Activated naive CD4-positive, alpha-beta T cell treated with Interleukin-2 at 50 U/mL for 16 hours (primary cell): ENCODE measurements at regions not wholly inside any gene's neighbourhood (a gene's known extent, or its start where the extent isn't known, plus 50 kb on each side); places are given as distances from the start of the nearest gene placed in this dataset.
"Not testable (repeated sequence)": the region's sequence is repeated elsewhere in the genome, so short reads cannot be mapped to it uniquely, and the experiment has no call there.

Source experiments
- DNase-seq: peaks from one replicate; pipeline ENCODE4 v3.0.0-alpha.2; 2020

DNA sequence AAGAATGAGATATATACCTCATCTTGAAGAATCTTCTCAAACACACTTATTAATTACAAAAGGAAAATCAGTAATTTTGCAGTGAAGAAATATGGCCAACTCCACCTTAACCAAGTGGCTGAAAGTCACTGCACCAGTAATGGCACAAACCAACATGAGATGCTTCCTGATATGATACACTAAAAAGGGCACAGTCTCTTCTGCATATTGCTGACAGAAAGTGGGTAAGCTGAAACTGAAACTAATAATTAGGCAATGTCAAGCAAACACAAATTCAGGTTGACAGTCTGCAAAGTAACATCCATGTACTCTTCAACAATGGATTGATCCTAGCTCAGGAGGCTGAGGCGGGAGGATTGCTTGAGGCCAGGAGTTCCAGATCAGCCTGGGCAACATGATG lies 56.1 kb downstream of the ZNF22 start:
- DNase-seq = not testable (repeated sequence)

DNA sequence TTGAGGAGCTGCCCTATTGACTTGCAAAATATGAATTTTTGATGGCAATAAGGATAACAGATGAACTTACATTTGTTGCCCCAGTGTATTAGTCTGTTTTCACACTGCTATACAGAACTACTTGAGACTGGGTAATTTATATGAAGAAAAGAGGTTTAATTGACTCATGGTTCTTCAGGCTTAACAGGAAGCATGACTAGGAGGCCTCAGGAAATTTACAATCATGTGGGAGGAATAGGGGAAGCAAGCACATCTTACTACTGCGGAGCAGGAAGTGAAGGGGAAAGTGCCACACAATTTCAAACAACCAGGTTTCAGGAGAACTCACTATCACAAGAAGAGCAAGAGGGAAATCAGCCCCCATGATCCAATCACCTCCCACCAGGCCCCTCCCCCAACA lies 57.9 kb downstream of the ZNF22 start:
- no peak for DNase-seq

DNA sequence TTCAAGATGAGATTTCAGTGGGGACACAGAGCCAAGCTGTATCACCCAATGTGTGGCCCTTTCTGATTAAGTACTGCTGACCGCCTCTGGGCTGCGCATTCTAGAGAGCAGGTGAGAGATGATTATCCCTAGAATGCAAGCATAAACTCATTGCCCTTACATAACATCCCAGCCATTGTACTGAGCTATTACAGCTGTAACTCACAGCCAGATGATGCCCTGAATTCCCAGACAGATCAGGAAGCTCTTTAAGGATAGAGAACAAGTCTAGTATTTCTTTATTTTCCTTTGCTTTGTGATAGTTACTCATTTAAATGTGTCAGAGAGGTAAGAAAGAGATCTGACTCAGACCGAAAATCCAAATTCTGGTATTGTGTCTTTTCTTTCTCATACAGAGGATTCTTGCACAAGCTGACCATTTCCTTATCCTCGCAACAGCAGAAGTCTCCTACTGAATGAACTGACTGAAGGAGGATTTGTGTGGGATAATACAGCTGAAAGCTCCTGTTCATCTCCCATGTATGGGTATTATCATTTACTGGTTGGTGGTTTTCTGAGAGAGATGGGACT lies 58.4 kb downstream of the ZNF22 start:
- DNase-seq = no peak

DNA sequence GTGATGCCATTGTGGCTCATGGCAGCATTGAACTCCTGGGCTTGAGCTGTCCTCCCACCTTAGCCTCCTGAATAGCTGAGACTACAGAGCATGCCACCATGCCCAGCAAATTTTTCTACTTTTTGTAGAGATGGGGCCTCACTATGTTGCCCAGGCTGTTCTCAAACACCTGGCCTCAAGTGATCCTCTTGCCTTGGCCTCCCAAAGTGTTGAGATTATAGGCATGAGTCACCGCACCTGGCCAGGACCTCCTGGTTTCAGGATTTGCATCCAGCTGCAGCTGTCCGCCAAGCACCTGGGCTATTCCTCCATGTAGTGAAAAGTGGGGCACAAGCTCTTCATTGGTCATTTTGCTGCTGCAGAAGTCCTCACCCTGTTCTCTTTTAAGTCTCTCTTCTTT lies 58.9 kb downstream of the ZNF22 start:
- DNase-seq = no peak

DNA sequence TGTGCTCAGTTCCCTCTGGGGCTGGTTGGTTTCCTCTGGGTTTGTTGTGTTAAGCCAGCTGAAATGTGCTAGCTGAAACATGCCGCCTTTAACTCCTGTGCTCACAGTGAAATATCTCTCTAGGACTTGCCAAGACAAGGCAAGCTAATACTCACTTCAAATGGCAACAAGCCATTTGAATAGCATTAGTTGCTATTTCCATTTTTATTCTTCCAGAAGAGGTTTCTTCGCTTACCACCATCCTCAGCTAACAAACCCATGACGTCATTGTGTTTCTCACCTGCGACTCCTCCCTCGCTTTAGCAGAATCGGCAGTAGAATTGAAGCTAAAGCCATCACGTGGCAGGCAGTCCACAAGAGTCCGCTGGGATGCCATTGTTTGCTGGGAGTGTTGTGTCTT lies 61.3 kb downstream of the ZNF22 start:
- no peak for DNase-seq

DNA sequence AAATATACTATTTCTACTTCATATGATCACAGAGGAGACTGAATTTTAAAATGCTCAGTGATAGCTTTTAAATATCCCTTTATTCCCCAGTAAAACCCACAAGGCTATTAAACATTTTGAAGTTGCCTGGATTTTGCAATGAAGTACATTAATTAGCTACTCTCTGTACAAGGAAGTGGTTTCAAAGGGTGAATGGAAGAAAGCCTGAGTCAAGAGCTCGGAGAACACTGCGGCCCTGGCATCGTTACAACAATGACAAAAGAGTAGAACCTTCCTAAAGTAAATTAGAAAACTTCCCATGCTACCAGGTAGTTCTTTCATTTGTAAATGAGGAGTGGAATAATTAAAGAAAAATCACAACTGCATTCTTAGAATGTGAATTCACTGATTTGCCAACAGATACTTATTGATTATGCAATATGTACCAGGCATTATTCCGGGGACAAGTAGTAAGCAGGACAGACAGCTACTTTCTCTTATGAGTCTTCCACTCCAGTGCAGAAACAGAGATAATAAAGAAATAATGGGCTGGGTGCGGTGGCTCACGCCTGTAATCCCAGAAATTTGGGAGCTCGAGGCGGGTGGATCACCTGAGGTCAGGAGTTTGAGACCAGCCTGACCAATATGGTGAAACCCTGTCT lies 63.0 kb downstream of the ZNF22 start:
- DNase-seq = no peak

DNA sequence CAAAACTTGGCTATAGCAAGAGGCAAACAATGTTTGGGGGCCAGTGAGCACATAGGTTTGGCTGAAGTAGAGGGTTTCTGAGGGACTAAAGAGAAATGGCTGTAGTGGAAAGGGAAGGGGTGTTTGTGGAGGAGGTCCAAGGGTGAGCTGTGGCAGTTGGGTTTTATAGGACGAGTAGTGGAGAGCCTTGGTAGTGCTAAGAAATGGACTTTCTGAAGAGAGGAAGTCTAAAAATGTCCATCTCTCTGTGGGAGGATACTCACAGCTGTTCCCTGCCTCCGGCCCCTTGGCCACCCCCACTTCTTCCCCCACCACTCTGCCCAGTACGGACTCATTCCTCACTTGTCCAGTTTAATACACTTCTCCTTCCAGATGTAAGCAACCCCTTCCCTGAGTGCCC lies 64.3 kb downstream of the ZNF22 start:
- no peak for DNase-seq

DNA sequence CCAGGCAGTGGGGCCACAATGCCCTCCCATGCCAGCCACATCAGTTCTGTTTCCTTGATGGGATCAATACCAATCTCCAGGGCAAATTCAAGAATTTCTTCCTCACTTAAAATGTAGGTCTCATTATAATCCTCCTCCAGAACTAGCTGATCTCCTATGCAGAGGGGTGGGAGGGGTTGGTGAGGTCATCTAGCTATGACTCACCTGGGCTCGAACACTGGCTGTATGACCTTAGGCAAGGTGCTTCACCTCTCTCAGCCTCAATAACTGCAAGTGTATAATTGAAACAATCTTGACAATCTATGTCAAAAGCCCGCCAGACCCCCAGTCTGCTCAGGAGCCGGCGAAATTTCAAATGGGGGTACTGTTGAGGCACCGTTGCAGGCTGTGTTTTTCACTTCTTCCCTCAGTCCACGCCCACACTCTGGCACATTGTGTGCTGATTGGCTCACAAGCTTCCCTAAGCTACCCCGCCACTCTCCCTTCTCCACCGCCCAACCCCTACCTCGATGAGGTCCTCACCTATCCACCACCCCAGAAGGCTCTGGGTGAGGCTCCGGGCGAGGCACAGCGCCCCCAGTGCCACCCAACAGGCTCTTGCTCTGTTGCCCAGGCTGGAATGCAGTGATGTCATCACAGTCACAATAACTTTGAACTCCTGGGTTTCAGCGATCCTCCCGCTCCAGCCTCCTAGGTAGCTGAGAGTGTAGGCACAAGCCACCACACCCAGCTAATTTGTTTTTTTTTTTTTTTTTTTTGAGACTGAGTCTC lies 70.5 kb downstream of the ZNF22 start:
- DNase-seq = no peak

DNA sequence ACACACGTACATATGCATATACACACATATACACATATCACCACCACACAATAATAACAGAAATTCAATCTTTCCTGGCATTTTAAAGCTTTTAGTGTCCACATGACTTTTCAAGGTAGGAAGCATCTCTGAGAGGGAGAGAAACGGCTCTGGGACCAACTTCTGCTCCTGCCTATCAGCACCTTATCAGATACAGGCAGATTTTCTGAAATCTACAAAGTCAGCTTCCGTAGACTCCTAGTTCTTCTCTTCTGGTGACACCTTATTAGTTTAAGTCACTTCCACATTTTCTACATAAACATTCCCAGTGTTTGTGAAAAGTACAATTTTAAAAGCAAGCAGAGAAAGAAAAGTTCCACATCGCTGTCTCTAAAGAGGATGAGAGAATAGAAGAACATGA lies 74.5 kb downstream of the ZNF22 start:
- DNase-seq = no peak

DNA sequence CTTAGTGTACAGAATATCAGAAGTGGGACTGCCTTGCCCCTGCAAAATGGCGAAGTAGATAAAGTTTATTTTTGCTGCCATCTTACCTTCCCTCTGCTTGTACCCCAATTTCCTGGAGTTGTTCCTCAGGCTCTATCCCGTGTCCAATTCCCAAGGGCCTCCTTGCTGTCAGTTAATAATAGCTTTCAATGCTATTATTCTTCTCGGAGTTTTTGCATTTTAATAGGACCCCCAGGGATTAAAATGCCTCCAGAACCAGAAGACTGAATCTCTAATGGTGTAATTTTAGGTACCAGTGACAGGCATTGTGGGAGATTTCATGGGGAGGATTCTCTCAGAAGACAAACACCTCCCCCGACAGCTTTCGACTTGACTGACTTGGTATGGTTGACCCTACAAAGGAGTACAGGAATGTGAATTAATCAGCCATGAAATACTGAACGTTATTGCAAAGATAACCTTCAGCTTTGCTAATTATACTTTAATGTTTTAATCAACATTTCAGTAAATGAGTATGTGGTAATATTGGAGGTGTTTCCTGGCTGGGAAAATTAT lies 75.2 kb downstream of the ZNF22 start:
- no peak for DNase-seq

DNA sequence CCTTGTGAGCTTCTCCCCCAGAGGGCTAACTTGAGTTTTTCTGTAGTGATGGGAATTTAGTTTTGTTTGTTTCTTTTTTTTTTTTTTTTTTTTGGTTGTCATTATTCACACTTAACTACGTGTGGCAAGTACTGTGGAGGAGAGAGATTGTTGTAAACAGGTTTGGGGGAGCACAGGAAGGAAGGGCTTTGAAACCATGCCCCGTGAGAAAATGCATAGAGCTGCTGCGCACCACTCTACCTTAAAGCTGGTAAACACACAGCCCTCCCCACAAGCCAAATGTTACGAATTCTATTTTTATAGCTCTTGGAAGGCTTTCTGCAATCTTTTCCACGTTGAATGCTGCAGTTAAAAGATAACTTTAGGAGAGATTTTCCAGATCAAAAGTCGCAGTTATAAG lies 76.2 kb downstream of the ZNF22 start:
- DNase-seq = no peak

DNA sequence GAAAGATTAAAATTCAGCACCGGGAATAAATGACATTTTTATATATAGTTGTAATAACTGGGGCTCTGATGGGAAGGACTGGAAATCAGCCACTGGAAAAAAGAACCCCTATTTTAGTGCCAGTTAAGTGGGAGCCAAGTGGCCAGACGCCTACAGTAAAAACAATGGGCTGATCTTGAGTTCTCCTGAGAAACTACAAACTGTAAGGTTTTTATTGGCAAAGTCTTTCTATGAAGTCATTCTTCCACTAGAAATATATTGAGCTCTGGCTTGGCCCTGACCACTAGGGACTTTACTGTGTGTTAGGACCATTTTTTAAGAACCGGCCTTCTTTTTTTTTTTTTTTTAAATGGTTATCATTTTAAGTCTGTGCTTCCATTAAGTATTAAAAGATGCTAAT lies 79.6 kb downstream of the ZNF22 start:
- DNase-seq = no peak

DNA sequence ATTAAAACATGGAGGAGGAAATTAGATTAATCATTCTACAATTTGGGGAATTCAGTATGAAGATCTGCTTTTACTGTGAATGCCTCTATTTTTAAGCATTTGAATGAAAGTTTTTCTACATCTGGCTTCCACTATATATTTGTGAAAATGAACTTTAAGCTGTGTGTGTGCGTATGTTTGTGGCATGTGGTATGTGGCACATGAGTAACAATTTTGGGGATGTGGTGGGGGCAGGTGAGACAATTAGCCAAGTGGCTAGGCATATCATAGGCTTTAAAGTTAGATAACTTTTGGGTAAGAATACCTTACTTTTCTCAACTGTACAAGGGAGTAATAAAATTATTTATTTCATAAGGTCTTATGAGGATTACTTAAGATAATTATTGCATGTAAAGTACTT lies 81.5 kb downstream of the ZNF22 start:
- DNase-seq = no peak

DNA sequence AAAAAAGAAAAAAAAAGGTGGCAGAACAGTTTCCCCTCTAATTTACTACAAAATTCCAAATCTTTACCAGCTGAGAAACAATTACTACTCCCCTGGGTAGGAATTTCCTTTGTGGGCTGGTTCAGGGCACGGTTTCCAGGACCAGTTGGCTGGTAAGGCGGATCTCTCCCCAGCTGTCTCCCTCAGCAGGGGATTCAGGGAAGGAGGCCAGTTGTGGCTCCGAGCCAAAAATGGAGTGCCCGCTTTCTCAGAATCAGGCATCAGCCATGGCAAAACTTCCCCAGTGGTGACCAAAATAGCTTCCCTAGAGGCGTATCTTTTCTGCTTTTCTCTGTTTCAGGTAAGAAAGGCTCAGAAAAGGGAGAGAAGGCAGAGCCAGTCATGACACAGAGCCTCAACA lies 91.2 kb downstream of the ZNF22 start:
- no peak for DNase-seq

DNA sequence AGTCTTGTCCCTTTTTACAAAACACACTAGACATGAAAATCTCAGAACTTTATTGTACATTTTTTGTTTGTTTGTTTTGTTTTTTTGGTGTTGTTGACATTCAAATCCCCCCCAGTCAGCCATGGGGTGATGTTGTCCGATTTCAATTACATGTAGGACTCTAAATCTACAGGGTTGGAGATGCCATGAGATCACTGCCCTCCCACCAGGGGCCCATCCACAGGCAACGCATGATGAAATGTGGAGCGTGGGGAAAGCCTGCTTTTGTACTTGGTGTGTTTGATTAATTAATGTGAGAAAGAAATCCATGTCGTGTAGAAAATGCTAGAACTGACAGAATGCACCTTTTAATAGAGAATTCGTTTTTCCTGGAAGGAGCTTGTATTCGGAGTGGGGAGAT lies 93.2 kb downstream of the ZNF22 start:
- DNase-seq = no peak

DNA sequence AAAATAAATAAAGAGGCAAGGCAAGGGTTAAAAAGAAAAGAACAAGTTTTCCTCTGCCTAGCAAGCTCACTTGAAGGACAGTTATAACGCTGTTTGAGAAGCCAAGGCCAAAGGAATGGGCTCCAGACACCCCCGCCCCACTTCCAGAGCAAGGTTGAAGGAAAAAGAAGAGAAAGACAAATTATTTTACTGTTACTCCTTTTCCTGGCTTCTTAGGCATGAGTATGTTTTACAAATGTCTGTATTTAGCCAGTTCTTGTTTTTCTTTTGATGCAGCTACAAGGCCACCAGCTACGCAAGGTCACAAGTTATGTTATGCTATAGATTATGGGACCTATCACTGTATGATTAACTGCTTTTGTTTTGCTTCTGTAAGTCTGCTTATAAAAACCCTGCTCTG lies 94.6 kb downstream of the ZNF22 start:
- DNase-seq = no peak

DNA sequence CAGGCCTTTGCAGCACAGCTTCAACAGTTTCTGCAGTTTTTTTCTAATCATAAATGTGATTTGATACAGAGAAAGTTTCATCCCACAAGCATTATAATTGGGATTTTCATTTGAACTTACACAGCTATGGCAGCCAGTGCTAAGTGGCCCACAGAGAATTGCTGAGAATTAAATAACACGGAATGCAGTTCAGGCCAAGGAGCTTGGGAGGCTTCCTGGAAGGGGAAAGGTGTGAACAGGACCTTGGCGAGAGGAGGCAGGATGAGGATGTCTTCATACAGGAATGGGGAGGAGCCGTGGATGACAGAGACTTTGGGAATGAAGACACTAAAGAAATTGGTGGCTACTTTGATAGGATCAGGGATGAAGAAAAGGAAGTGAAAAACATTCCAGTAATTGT lies 95.3 kb downstream of the ZNF22 start:
- no peak for DNase-seq

DNA sequence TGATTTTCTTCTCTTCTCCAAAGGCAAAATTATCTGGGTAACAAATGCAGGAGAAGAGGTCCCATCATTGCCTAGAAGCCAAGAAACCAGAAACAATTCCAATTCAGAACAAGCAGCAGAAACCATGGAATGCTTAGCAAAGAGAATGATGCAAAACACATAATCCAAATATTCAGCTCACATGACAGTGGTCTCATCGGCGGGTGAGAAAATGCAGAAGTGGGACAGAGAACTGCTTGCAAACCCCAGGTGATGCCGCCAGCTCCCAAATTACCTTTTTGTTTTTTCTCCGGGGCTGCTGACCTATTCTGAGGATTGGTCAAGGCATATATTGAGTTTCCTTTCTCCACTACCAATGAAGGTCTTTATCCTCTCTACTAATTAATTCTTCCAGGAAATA lies 99.7 kb downstream of the ZNF22 start:
- DNase-seq = no peak

DNA sequence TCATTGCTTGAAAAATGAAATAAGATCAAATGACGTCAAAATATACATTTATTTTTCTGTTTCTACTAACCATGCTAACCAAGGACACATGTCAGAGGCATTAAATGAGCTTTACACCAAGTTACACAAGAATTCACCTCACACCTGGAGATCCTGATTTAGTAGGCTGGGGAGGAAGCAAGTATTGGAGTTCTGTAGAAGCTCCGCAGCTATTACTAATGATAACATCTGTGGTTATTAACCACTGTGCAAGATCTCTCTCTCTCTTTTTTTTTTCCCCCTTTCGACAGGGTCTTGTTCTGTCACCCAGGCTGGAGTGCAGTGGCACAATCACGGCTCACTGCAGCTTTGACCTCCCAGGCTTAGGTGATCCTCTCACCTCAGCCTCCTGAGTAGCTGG lies 104.0 kb downstream of the ZNF22 start:
- DNase-seq = no peak

DNA sequence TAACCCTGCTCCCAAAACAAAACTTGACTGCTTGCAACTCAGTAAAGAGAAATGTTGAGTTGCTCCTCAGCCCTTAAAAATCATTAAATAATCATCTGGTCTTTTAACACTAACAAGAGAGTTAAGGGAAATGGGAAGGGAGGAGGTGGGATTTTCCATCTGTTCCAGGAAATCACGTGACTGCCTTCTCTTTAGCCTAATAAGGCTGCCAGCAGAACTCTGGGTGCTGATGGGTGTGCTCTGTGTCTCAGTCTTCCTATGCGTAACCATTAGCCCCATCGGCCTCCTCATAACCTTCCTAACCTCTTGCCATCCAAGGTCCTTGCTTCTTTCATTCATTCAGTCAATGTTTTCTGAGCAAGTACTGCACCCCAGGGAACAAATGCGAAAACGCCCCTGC lies 104.6 kb downstream of the ZNF22 start:
- not testable (repeated sequence) for DNase-seq

DNA sequence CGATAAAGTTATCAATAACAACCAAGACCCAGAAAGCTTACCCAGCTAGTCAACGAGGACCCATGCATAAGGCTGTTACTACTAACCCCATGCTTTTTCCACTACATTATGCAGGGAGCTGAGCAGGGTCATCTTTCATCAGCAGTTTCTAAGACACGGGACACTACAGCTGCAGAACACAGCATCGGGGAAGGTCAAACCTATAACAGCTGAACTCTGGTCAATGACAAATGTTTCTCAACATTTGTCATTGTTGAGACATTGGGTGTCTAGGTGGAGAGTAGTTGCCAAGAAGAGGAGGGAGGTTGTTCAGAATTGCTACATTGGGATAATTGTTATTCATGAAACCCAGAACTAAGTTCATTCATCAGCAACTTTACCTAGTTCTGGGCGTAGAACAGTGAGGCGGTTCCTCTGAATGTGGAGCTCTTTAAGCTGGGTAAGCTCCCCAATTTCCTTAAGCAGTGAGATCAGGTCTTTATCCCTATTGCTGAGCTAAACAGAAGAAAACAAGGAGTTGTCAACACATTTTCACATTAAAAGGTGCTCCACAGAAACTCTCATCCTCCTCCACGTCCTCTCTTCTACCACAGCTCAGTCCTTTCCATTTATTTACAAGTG lies 105.6 kb downstream of the ZNF22 start:
- no peak for DNase-seq

DNA sequence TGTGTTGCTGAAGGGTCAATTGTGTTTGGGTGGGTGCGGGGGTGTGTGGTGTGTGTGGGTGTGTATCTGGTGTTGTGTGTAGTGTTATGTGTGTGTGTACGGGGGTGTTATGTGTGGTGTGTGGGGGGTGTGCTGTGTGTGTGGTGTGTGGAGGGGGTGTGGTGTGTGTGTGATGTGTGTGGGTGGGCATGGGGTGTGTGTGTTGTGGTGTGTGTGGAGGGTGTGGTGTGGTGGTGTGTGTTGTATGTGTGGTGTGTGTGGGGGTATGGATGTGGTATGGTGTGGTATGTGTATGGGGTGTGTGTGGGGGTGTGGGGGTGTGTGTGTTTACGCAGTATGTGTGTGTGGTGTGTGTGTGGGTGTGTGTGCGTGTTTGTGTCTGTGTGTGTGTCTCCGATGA lies 110.8 kb downstream of the ZNF22 start:
- DNase-seq = no peak

DNA sequence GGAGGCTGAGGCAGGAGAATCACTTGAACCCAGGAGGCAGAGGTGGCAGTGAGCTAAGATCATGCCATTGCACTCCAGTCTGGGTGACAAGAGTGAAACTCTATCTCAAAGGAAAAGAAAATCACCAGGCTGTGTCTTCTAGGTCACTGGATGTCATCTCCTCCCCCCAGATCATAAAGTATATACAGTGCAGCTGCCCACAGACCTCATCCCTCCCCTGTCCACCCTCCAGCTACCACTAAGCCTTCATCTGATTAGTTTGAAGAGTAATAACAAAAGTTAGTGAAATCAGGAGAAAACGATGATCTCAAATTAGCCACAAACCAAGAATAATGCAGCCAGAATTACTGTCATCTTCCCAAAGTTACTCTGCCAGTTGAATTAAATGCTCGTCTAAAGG lies 117.2 kb downstream of the ZNF22 start:
- not testable (repeated sequence) for DNase-seq

DNA sequence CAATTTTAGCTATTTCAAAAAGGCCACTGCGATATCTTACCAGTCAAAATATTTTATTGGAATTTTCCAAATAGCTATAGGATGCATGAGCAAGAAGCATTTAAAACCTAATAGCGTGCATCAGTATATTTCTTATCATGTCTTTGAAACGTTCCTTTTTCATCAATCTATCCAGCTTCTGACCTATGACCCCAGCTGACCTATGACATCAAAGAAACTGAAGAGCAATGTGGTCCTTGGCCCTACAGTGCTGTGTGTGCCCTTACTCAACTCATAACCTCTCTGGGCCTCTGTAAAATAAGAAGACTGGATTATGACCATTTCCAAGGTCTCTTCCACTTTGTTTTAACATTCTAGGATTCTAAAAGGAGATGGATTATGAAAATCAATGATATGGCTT lies 118.2 kb downstream of the ZNF22 start:
- DNase-seq = no peak
